Kasumi-1 (cell line): ENCODE measurements at regions not wholly inside any gene's neighbourhood (a gene's known extent, or its start where the extent isn't known, plus 50 kb on each side); places are given as distances from the start of the nearest gene placed in this dataset.
"Not testable (repeated sequence)": the region's sequence is repeated elsewhere in the genome, so short reads cannot be mapped to it uniquely, and the experiment has no call there.

Experiments
- DNase-seq, 2 experiments: peaks; one replicate each; lab custom pipeline; 2025; lab: John Stamatoyannopoulos, UW

- DNase-seq, result no peak
Measured at GRCh38 chr11:24384240-24384639, 112.6 kb upstream of the LUZP2 start.

GRCh38 chr11:24386546-24387397, 110.1 kb upstream of the LUZP2 start:
- DNase-seq, result peak; percentile 47 to 53

- no peak for DNase-seq
Measured at GRCh38 chr11:24389575-24389974, 107.3 kb upstream of the LUZP2 start.

GRCh38 chr11:24390016-24390415, 106.8 kb upstream of the LUZP2 start:
- no peak for DNase-seq

GRCh38 chr11:24390762-24391161, 106.1 kb upstream of the LUZP2 start:
- no peak for DNase-seq

GRCh38 chr11:24391167-24391566, 105.7 kb upstream of the LUZP2 start:
- DNase-seq, result no peak

- DNase-seq, result no peak
Measured at GRCh38 chr11:24400059-24400665, 96.7 kb upstream of the LUZP2 start.

GRCh38 chr11:24406389-24406788, 90.5 kb upstream of the LUZP2 start:
- no peak for DNase-seq

- no peak for DNase-seq
Measured at GRCh38 chr11:24406980-24407379, 89.9 kb upstream of the LUZP2 start.

- no peak for DNase-seq
Measured at GRCh38 chr11:24407733-24408132, 89.1 kb upstream of the LUZP2 start.

GRCh38 chr11:24408202-24408601, 88.7 kb upstream of the LUZP2 start:
- DNase-seq, result no peak

GRCh38 chr11:24411791-24412190, 85.1 kb upstream of the LUZP2 start:
- DNase-seq, result no peak

GRCh38 chr11:24412722-24413121, 84.1 kb upstream of the LUZP2 start:
- no peak for DNase-seq

- DNase-seq, result no peak
Measured at GRCh38 chr11:24413391-24413790, 83.5 kb upstream of the LUZP2 start.

GRCh38 chr11:24415955-24416636, 80.8 kb upstream of the LUZP2 start:
- not testable (repeated sequence) for DNase-seq

GRCh38 chr11:24421766-24422165, 75.1 kb upstream of the LUZP2 start:
- no peak for DNase-seq

- DNase-seq, result no peak
Measured at GRCh38 chr11:24422376-24422775, 74.5 kb upstream of the LUZP2 start.

- no peak for DNase-seq
Measured at GRCh38 chr11:24437123-24437522, 59.7 kb upstream of the LUZP2 start.
